Heart left ventricle (tissue), 13 donors: ENCODE measurements at regions not wholly inside any gene's neighbourhood (a gene's known extent, or its start where the extent isn't known, plus 50 kb on each side); places are given as distances from the start of the nearest gene placed in this dataset.

Experiments used
- POLR2A ChIP-seq, 2 donors: fragments of 450-650 bp; IDR thresholded peaks; one replicate each; pipeline ENCODE4 v1.6.1; 2017; ENCODE audit warnings: antibody characterized with exemption in 2 of 2, mild to moderate bottlenecking in 2 of 2, moderate library complexity in 2 of 2
- TF ChIP-seq, protein P1 (sequence below), 12 donors: fragments of 200-600 bp; sonication (generic) in 4 of 12; IDR thresholded peaks; one replicate each; pipeline versions ENCODE4 v1.5.0 to v1.8.0; 2018 to 2022; ENCODE audit warnings: antibody characterized with exemption in 12 of 12, mild to moderate bottlenecking in 5 of 12
- donor health status: ischemic (EF 13 %, LVEDD 7.1; RV severe dilation, severe dysfunction).
- donor health status: DM: no; HTN: yes; CAD: no.
- donor health status: DM: no; HTN: no; CAD: no.
- donor health status: ischemic (EF 25% LVEDD 6.9; RV normal size, moderate dysfunction).
- donor health status: ischemic (EF 25% LVEDD 5.7; RV mildly dilated, moderate dysfunction).
- donor health status: ischemic (EF 35%, LVEDD 5.7; RV mildly dilated, moderate dysfunction).
- donor health status: nonischemic (EF 11% LVEDD 7.7; RV severe dilation, severe dysfunction).
- donor health status: DM: yes; HTN: yes; CAD: no.
- donor health status: PGD.
- donor health status: ischemic (EF 29% LVEDD 5.4; RV normal size, mild dysfunction).
- donor health status: nonischemic (EF 23%, LVEDD 6.1; RV moderate dilation, normal function).

DNA sequence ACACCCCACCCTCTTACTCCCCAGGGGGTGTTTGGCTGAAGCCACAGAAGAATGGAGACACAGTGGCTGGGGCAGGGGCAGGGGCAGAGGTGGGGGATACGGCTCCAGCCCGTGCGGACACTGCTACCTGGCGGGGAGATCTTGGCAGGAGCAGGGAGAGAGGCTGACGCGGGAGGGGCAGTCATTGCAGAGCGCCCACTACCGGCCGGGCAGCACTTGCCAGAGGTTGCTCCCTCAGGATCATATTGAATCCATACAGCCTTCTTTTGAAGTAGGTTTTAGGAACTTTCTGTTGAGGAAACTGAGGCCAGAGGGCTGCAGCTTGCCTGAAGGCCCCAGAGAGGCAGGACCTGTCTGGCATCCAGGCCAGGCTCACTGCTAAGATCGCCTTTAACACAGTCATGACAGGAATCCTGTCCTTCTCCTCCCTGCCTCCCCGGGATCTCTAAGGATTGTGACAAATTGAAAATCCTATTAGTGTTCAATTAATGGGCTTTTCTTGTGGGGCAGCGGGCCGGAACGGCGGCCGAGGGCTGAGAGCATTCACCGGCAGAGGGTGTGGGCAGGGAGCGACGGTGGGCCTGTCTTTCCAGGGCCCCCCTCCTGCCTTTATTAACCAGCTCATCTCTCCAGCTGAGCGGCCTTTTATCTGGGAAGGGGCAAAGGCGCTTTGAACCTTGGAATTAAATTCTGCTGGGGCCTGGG, 65.5 kb upstream of the WNT4 start:
- TF ChIP-seq, protein P1, sequence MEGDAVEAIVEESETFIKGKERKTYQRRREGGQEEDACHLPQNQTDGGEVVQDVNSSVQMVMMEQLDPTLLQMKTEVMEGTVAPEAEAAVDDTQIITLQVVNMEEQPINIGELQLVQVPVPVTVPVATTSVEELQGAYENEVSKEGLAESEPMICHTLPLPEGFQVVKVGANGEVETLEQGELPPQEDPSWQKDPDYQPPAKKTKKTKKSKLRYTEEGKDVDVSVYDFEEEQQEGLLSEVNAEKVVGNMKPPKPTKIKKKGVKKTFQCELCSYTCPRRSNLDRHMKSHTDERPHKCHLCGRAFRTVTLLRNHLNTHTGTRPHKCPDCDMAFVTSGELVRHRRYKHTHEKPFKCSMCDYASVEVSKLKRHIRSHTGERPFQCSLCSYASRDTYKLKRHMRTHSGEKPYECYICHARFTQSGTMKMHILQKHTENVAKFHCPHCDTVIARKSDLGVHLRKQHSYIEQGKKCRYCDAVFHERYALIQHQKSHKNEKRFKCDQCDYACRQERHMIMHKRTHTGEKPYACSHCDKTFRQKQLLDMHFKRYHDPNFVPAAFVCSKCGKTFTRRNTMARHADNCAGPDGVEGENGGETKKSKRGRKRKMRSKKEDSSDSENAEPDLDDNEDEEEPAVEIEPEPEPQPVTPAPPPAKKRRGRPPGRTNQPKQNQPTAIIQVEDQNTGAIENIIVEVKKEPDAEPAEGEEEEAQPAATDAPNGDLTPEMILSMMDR (IDR thresholded peaks at IDR 0.05), result no peak
- TF ChIP-seq POLR2A (IDR thresholded peaks at IDR 0.05), result no peak
